ENCODE measurements at regions not wholly inside any gene's neighbourhood (a gene's known extent, or its start where the extent isn't known, plus 50 kb on each side); places are given as distances from the start of the nearest gene placed in this dataset.

DNA sequence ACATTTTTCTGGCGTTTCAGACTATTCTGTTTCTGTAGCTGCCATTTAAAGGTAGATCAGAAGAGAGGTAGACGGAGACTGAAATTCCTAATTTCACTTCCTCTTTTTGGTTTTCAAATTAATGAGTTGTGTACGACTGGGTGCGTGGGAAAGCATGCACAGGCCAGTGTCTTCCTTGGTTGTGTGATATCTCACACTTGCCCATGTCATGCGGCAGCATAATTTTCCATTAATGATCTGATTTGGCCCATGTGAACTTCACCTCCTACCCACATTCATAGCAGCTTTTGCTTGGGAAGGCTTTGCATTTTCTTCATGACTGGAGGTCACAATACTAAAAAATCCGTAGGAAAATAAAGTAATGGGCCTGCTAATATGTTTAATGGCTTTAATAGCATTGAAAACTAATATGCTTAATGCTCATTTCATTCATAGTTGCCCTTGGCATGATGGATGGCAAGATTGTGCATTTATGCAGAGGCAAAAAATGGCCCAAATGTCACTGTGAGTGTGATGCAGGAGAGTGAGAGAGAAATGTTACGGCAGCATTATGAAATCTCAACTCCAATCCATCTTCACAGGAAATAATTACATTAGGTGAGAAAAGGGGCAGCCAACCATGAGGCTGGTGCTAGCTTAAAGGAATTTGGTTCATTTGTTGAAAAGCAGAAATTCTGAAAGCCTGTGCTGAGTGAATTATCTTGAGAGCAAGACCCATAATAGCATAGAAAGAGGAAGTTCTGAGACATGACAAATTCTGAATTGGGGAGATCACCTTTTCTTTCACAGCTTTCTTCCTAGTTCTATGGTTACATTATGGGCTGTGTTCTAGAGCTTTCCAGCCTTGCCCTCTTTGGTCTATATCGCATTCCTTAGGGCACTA, 69.0 kb upstream of the UST start:
- TF ChIP-seq, protein P1, sequence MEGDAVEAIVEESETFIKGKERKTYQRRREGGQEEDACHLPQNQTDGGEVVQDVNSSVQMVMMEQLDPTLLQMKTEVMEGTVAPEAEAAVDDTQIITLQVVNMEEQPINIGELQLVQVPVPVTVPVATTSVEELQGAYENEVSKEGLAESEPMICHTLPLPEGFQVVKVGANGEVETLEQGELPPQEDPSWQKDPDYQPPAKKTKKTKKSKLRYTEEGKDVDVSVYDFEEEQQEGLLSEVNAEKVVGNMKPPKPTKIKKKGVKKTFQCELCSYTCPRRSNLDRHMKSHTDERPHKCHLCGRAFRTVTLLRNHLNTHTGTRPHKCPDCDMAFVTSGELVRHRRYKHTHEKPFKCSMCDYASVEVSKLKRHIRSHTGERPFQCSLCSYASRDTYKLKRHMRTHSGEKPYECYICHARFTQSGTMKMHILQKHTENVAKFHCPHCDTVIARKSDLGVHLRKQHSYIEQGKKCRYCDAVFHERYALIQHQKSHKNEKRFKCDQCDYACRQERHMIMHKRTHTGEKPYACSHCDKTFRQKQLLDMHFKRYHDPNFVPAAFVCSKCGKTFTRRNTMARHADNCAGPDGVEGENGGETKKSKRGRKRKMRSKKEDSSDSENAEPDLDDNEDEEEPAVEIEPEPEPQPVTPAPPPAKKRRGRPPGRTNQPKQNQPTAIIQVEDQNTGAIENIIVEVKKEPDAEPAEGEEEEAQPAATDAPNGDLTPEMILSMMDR (conservative IDR thresholded peaks at IDR 0.05; ENCODE audit: low read depth in 2 of 2), result no peak
- TF ChIP-seq EZH2phosphoT487 (IDR thresholded peaks at IDR 0.05; ENCODE audit: unreplicated experiment), result no peak
- no peak for TF ChIP-seq JUNB (IDR thresholded peaks at IDR 0.05; ENCODE audit: unreplicated experiment)
- TF ChIP-seq EZH2 (IDR thresholded peaks at IDR 0.05; ENCODE audit: low read depth, unreplicated experiment), result no peak
- TF ChIP-seq POLR2AphosphoS5 (IDR thresholded peaks at IDR 0.05; ENCODE audit: low read depth), result no peak
- TF ChIP-seq ZNF114 (CRISPR knock-in tag; IDR thresholded peaks at IDR 0.05), result no peak
- no peak for TF ChIP-seq NANOG (IDR thresholded peaks at IDR 0.05; ENCODE audit: borderline replicate concordance)
- no peak for TF ChIP-seq CREB1 (CRISPR knock-in tag; IDR thresholded peaks at IDR 0.05; ENCODE audit: low read depth)
- TF ChIP-seq, protein P2, sequence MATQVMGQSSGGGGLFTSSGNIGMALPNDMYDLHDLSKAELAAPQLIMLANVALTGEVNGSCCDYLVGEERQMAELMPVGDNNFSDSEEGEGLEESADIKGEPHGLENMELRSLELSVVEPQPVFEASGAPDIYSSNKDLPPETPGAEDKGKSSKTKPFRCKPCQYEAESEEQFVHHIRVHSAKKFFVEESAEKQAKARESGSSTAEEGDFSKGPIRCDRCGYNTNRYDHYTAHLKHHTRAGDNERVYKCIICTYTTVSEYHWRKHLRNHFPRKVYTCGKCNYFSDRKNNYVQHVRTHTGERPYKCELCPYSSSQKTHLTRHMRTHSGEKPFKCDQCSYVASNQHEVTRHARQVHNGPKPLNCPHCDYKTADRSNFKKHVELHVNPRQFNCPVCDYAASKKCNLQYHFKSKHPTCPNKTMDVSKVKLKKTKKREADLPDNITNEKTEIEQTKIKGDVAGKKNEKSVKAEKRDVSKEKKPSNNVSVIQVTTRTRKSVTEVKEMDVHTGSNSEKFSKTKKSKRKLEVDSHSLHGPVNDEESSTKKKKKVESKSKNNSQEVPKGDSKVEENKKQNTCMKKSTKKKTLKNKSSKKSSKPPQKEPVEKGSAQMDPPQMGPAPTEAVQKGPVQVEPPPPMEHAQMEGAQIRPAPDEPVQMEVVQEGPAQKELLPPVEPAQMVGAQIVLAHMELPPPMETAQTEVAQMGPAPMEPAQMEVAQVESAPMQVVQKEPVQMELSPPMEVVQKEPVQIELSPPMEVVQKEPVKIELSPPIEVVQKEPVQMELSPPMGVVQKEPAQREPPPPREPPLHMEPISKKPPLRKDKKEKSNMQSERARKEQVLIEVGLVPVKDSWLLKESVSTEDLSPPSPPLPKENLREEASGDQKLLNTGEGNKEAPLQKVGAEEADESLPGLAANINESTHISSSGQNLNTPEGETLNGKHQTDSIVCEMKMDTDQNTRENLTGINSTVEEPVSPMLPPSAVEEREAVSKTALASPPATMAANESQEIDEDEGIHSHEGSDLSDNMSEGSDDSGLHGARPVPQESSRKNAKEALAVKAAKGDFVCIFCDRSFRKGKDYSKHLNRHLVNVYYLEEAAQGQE (IDR thresholded peaks at IDR 0.05; ENCODE audit: unreplicated experiment), result no peak

All from GM23338 (cell line).